BLaER1 (cell line): ENCODE measurements at regions not wholly inside any gene's neighbourhood (a gene's known extent, or its start where the extent isn't known, plus 50 kb on each side); places are given as distances from the start of the nearest gene placed in this dataset.
A peak's percentile ranks its signal among the peaks of the same experiment; 100 is the strongest.

Experiments used
- H3K27ac ChIP-seq: shearing (Covaris generic); formaldehyde crosslinking; 2 replicates; pipeline ENCODE4 v1.8.1; 2022
- H3K27me3 ChIP-seq: shearing (Covaris generic); formaldehyde crosslinking; 2 replicates; pipeline ENCODE4 v1.8.1; 2022
- H3K36me3 ChIP-seq: shearing (Covaris generic); formaldehyde crosslinking; 2 replicates; pipeline ENCODE4 v1.8.1; 2022
- H3K4me1 ChIP-seq: shearing (Covaris generic); formaldehyde crosslinking; 2 replicates; pipeline ENCODE4 v1.8.1; 2022
- H3K4me2 ChIP-seq: shearing (Covaris generic); formaldehyde crosslinking; 2 replicates; pipeline ENCODE4 v1.8.1; 2022
- H3K4me3 ChIP-seq: shearing (Covaris generic); formaldehyde crosslinking; 2 replicates; pipeline ENCODE4 v1.8.1; 2022
- H3K9ac ChIP-seq: shearing (Covaris generic); formaldehyde crosslinking; 2 replicates; pipeline ENCODE4 v1.8.1; 2022
- H3K9me3 ChIP-seq: shearing (Covaris generic); formaldehyde crosslinking; 2 replicates; pipeline ENCODE4 v1.8.1; 2022
- H4K20me1 ChIP-seq: shearing (Covaris generic); formaldehyde crosslinking; 2 replicates; pipeline ENCODE4 v1.8.1; 2022
- Cebpa-rat ChIP-seq: shearing (Covaris generic); IDR thresholded peaks from 2 replicates; pipeline ENCODE4 v1.8.1; 2022

DNA sequence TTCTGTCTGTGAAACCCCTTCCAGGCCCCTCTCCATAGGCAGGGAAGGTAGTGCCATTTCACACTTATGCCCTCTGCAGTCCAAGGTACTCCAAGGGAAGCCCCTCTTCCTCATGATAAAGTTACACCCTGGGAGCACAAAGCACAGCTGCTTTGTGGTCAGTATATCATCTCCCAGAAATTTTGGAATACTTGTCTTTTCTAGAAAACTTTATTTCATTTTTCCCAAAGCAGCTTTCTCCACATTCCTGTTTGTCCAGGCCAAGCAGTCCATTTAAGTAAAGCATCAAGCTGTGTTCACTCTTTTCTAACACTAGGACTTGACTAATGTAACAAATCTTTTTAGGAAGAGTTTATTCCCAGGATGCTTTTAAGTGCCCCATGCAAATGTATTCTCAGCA, 371.8 kb upstream of the RGMB start:
- Histone ChIP-seq H3K27me3 (no peaks in the 10 kb centered on the region), H4K20me1 (no peaks in the 10 kb centered on the region), H3K4me3 (no peak overlapping the region), H3K36me3 (no peaks in the 10 kb centered on the region), H3K9ac (no peak overlapping the region), H3K9me3 (no peaks in the 10 kb centered on the region), H3K4me2 (no peak overlapping the region), H3K4me1 (no peaks in the 10 kb centered on the region), H3K27ac (no peak overlapping the region)
- TF ChIP-seq Cebpa-rat = no peak

DNA sequence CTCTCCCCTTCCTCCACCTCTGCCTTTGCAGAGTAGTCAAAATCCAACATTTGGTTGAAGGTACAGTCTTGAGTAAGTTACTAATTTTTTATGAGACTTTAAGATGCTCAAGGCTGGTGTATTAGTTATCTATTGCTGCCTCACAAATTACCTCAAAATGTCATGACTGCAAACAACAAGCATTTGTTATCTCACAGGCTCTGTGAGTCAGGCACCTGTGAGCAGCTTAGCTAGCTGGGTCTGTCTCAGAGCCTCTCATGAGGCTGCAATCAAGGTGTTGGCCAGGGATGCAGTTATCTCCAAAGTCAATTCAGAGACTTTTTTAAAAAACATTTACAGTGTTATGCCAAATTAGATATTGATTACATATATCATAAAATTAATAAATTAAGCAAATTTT, 371.3 kb upstream of the RGMB start:
- Histone ChIP-seq H3K9ac (no peak overlapping the region), H3K4me2 (no peak overlapping the region), H3K27ac (no peak overlapping the region), H3K9me3 (no peaks in the 10 kb centered on the region), H3K36me3 (no peaks in the 10 kb centered on the region), H4K20me1 (no peaks in the 10 kb centered on the region), H3K27me3 (no peaks in the 10 kb centered on the region), H3K4me1 (no peaks in the 10 kb centered on the region), H3K4me3 (no peak overlapping the region)
- TF ChIP-seq Cebpa-rat = no peak

DNA sequence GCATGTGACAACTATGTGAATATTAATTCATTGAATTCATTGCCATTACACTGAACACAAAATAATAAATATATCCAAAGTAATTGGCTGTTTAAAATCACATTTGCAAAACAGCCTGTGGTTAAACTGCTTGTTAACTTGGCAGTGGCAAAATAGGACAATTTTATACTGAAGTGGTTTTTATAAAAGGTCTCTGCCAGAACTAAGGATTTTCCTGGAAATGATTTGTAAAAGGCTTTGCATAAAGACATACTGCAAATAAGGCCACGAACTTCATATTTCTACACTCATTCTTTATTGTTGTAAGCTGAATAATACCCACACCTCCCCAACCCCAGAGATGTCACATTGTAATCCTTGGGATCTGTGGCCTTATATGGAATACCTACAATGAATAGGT, 370.3 kb upstream of the RGMB start:
- TF ChIP-seq Cebpa-rat = no peak
- H3K27me3 ChIP-seq = no peaks in the 10 kb centered on the region

DNA sequence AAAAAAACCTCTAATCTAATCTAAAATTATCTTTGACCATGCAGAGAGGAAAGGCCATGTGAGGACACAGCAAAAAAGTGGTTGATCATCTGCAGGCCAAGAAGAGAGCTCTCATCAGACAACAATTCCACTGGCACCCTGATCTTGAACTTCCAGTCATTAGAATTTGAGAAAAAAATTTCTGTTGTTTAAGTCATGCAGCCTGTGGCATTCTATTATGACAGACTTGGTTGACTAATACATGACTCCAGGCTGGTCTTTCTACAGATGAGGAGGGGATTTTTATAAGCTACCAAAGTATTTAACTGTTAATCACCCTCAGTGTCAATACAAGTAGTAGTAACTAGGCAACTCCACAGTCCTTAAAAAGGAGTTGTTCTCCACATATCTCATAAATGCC, 358.5 kb upstream of the RGMB start:
- no peaks in the 10 kb centered on the region for H3K4me1 ChIP-seq

More for the DNA sequence above, 370.3 kb upstream of the RGMB start:
- Histone ChIP-seq H3K9ac (no peak overlapping the region), H3K27ac (no peak overlapping the region), H4K20me1 (no peaks in the 10 kb centered on the region), H3K4me1 (no peaks in the 10 kb centered on the region), H3K36me3 (no peaks in the 10 kb centered on the region), H3K4me2 (no peak overlapping the region), H3K9me3 (no peaks in the 10 kb centered on the region), H3K4me3 (no peak overlapping the region)

DNA sequence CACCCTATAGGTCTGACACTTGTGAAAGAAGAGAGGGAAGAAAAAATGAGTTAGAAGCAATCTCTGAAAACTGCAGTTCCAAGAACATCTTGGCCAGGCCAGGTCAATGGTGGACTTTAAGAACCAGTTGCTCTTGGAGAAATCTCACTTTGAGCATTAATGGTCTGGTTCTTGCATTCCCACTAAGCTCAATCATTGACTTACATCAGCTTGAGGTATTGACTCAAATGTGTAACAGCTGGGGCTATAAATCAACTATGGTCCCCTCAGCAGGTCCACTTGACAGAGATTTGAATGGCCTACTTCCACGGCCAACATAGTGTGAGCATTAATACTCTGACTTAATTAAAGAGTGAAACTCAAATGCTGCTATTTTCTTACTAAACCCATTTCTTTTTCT, 357.8 kb upstream of the RGMB start:
- no peak overlapping the region for H3K27ac ChIP-seq
- H3K9me3 ChIP-seq = no peaks in the 10 kb centered on the region
- no peaks in the 10 kb centered on the region for H3K36me3 ChIP-seq
- H3K9ac ChIP-seq = no peak overlapping the region
- no peak overlapping the region for H3K4me3 ChIP-seq
- no peaks in the 10 kb centered on the region for H3K27me3 ChIP-seq
- no peaks in the 10 kb centered on the region for H4K20me1 ChIP-seq
- no peaks in the 10 kb centered on the region for H3K4me1 ChIP-seq
- TF ChIP-seq Cebpa-rat = no peak
- H3K4me2 ChIP-seq = no peak overlapping the region

More for the DNA sequence above, 358.5 kb upstream of the RGMB start:
- no peaks in the 10 kb centered on the region for H3K36me3 ChIP-seq
- no peak overlapping the region for H3K4me3 ChIP-seq
- no peaks in the 10 kb centered on the region for H3K27me3 ChIP-seq
- no peak overlapping the region for H3K4me2 ChIP-seq
- no peaks in the 10 kb centered on the region for H4K20me1 ChIP-seq
- H3K9ac ChIP-seq = no peak overlapping the region
- H3K27ac ChIP-seq = no peak overlapping the region
- TF ChIP-seq Cebpa-rat = no peak
- H3K9me3 ChIP-seq = no peaks in the 10 kb centered on the region

DNA sequence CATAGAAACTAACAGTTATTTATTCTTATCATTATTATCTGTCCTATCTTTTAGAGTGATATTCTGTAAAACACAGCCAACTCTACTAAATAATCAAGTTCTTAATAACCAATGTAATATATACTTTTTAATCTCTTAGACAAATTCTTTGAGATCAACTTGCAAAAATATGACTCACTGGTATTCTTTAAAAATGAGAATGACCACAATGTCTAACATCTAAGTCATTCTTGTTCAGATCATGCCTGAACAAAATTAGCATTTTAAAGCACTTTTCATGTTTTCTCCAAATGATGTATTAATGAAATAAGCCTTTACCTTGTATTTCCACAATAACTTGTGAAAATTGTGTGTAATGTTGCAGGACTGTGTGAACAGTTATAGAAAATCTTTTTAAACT, 356.9 kb upstream of the RGMB start:
- Histone ChIP-seq H3K4me3 (no peak overlapping the region), H3K4me2 (no peak overlapping the region), H3K27me3 (no peaks in the 10 kb centered on the region), H3K36me3 (no peaks in the 10 kb centered on the region), H3K4me1 (no peaks in the 10 kb centered on the region), H3K9ac (no peak overlapping the region), H3K9me3 (no peaks in the 10 kb centered on the region), H3K27ac (no peak overlapping the region), H4K20me1 (no peaks in the 10 kb centered on the region)
- no peak for TF ChIP-seq Cebpa-rat

DNA sequence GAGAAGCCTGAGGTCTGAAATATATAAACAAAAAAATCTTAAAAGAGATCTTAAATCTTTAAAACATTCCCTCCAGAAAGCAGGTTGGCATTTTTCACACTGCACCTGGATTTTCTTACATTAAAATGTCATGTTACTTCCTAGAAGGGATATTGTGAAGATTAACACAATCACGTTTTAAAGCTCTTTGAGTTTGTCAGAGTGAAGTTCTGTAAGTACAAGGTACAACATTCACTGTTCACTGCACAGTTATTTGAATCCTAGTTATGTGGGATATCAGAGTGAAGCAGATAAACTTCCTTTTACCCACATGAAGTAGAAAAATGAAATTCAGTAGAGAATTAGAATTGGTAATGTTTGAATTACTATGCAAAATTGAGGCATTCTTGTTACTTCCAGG, 353.6 kb upstream of the RGMB start:
- no peak overlapping the region for H3K9ac ChIP-seq

DNA sequence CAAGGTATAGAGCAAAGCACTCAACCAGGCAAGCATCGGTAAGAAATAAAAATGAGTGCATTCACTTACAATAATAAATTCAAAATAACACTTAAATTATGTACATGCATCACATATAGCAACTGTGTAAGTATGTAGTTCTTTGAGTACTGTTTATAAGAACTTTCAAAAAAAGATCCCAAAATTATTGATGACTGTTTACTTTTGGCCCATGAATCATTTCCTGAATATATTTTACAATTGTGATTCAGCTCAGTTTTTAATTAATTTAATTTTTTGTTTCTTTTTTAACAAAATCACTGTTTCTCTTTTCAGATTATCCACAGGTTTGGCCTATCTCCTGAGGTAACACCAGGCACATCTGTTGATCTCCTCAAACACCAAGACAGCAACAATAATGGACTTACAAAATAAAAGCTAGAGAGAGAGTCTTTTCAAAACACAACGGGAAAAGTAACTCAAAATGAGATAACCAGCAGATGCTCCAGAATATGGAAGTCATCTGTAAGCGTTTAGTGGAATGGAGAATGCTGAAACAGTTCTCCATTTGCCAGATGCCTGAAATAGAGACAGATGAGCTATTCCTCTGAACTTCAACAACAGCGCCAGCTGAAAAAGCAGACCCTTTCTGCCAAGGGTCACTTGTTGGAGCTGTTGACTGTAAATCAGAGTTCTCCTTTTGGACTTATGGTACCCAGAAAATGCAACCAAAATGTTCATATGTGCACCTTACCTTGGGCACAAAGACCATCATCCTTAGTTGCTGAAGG, 348.6 kb upstream of the RGMB start:
- no peak overlapping the region for H3K27ac ChIP-seq
- H3K4me2 ChIP-seq = no peak overlapping the region
- H3K9me3 ChIP-seq = no peaks in the 10 kb centered on the region
- H3K4me3 ChIP-seq = no peak overlapping the region
- H4K20me1 ChIP-seq = no peaks in the 10 kb centered on the region
- peaks cover 13% of the 10 kb centered on the region for H3K4me1 ChIP-seq
- no peak overlapping the region for H3K9ac ChIP-seq
- no peak for TF ChIP-seq Cebpa-rat
- H3K36me3 ChIP-seq = no peaks in the 10 kb centered on the region
- H3K27me3 ChIP-seq = no peaks in the 10 kb centered on the region

More for the DNA sequence above, 353.6 kb upstream of the RGMB start:
- Histone ChIP-seq H3K9me3 (no peaks in the 10 kb centered on the region), H3K4me1 (no peaks in the 10 kb centered on the region), H3K36me3 (no peaks in the 10 kb centered on the region), H3K27me3 (no peaks in the 10 kb centered on the region), H4K20me1 (no peaks in the 10 kb centered on the region), H3K4me3 (no peak overlapping the region), H3K27ac (no peak overlapping the region), H3K4me2 (no peak overlapping the region)
- no peak for TF ChIP-seq Cebpa-rat

DNA sequence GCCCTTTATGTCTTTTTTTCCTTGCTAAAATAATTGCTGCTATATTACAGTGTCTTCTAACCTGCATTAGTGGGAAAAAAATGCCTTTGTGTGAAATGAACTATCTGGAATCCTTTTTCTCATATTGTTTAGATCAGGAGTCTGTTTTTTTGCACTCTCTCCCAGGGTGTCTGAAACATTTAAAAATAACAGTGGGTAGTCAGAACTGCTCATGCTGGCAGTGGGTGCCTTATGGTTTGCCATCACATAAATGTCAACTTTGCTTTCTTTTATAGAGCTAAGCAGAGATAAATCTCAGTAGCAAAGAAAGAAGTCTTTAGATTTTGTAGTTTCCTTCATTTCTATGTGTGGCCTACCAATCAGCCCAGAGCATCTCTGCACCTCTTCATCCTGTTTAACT, 347.8 kb upstream of the RGMB start:
- H3K4me1 ChIP-seq = peaks cover 13% of the 10 kb centered on the region
- TF ChIP-seq Cebpa-rat = no peak
- H3K4me3 ChIP-seq = no peak overlapping the region
- no peak overlapping the region for H3K4me2 ChIP-seq
- H4K20me1 ChIP-seq = no peaks in the 10 kb centered on the region
- no peak overlapping the region for H3K27ac ChIP-seq
- H3K36me3 ChIP-seq = no peaks in the 10 kb centered on the region
- H3K9me3 ChIP-seq = no peaks in the 10 kb centered on the region
- H3K9ac ChIP-seq = no peak overlapping the region
- H3K27me3 ChIP-seq = no peaks in the 10 kb centered on the region

DNA sequence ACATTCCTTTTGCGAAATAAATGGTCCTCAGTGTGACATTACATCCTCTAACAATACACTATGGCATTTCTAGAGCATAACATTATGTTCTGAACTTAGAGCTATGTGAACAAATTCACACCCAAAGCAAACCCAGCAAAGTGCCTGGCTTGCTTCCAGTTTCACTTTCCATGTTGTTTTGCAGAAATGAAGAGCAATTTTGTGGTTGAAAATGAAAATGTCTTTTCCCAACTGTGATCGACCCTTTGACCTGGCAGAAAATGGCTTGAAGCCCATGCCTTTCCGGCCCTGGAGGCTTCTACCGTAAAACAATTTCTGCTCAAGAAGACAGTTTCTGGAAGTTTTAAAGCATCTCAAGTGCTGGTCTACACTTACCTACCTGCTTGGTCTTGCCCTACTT, 344.7 kb upstream of the RGMB start:
- no peak for TF ChIP-seq Cebpa-rat
- Histone ChIP-seq H4K20me1 (no peaks in the 10 kb centered on the region), H3K9ac (no peak overlapping the region), H3K27ac (0 out of 2 replicates have a peak overlapping the region, but pooled peaks have one; percentile 14), H3K4me1 (peaks cover 13% of the 10 kb centered on the region), H3K36me3 (no peaks in the 10 kb centered on the region), H3K4me3 (no peak overlapping the region), H3K9me3 (no peaks in the 10 kb centered on the region), H3K4me2 (peak overlapping the region; percentile 49), H3K27me3 (no peaks in the 10 kb centered on the region)

DNA sequence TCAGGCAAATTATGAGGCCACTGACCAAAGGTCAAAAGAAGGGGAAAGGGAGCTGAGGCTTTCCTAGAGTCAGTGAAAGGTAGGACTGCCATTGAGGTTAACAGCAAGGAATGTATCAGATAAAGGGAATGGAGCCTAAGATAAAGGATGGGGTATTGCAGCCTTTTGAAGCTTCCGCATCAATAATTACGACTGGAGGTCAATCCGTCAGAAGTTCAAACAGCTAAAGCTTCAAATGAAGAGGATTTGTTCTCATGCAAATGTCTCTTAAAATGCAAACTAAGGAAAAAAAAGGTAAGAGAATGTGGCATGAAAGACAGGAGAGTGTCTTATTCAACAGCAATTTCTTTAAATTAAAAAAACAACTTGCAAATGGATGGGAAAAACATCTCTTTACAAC, 341.1 kb upstream of the RGMB start:
- H4K20me1 ChIP-seq = no peaks in the 10 kb centered on the region
- no peak overlapping the region for H3K4me3 ChIP-seq
- no peaks in the 10 kb centered on the region for H3K27me3 ChIP-seq
- TF ChIP-seq Cebpa-rat = no peak
- H3K9me3 ChIP-seq = peaks cover 20% of the 10 kb centered on the region; the same call in 1 of the 2 replicates
- H3K9ac ChIP-seq = no peak overlapping the region
- H3K4me1 ChIP-seq = peaks cover 13% of the 10 kb centered on the region
- H3K27ac ChIP-seq = no peak overlapping the region
- no peaks in the 10 kb centered on the region for H3K36me3 ChIP-seq
- no peak overlapping the region for H3K4me2 ChIP-seq
